Stimulated activated CD8-positive, alpha-beta memory T cell treated with anti-CD3 and anti-CD28 coated beads, Interleukin-2, amount 100 ng/mL, for 48 hours (primary cell): ENCODE measurements at regions not wholly inside any gene's neighbourhood (a gene's known extent, or its start where the extent isn't known, plus 50 kb on each side); places are given as distances from the start of the nearest gene placed in this dataset.

Source experiments
- DNase-seq, 2 donors: peaks; one replicate each; pipeline ENCODE4 v3.0.0-alpha.2; 2020; ENCODE audit warnings: low read depth in 2 of 2

DNA sequence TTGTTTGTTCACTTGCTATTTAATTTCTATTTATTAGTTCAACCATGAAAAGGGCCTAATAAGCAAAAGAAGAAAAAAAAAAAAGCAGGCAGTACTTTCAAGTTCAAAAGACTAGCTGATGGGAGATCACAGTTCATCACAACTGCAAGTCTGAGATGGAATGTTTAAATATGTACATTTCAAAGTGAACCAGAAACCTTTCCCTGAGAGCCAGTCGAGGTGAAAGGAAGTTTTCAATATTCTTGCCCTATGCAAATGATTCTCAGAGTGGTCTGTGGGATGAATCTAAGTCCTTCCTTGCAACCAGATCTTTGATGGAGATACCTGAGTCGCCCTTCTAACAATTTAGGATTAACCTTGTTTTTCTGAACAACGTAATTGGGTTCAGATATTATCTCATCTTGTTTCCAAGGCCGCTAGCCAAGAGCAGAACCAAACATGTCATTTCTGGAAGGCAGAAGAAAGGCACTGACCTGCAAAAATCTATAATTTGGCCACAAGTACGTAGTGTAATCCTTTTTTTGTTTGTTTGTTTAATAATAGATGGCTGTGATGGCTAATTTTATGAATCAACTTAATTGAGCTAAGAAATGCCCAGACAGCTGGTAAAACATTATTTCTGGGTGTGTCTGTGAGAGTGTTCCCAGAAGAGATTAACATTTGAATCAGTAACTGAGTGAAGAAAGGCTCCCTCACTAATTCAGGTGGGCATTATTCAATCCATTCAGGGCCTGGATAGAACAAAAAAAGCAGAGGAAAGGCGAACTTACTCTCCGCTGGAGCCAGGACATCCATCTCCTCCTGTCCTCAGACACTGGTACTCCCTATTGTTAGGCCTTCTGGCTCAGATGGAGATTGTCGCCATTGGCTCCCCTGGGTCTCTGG is 171.1 kb upstream of the TMPO start:
- DNase-seq = no peak

DNA sequence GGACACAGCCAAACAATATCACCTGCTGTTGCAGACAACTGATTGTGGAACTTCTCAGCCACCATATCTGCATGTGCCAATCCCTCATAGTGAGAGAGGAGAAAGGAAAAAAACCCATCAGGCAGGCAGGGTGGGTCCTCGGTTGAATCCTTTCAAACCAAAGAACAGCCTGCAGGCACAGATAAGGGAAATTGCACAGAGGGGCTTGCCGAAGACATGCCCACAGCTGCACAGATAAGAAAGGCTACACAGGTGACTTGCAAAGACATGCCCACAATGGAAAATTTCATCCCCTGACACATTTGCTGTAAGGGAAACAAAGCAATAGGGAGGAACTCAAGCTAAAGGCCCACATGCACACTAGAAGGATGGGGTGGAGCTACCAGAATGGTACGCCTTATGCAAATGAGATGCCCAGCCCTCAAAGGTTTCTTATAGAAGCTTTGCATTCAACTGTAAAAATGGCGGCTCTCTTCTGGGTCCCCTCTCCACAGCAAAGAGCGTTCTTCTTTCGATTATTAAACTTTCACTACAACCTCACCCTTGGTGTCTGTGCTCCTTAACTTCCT is 170.0 kb upstream of the TMPO start:
- DNase-seq = no peak

- DNase-seq = no peak
Observed at GRCh38 chr12:98351089-98351488, 164.3 kb upstream of the TMPO start.

GRCh38 chr12:98351784-98352183 is 163.6 kb upstream of the TMPO start:
- no peak for DNase-seq

DNA sequence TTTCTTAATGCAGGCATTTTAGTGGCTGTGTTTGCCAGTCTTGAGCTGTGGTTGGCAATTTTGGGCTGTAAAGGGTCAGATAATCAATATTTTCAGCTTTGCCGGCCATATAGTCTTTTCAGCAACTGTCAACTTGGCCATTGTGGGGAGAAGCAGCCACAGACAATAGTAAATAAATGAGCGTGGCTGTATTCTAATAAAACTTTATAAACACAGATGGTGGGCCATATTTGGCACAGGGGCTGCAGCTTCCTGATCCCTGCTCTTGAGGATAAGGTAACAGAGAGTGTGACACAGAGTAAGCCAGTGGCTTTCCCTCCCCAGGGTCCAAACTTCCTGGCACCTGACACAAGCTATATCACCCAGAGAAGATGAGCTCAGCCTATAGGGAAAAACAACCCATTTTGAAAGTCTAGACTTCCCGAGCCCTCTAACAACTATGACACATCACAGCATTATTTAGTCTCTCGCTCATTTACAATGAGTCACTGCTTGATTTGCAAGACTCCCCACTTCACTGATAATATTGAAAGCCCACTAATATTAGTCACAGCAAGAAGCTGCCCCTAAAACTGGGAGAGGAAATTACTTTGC is 163.1 kb upstream of the TMPO start:
- no peak for DNase-seq

DNA sequence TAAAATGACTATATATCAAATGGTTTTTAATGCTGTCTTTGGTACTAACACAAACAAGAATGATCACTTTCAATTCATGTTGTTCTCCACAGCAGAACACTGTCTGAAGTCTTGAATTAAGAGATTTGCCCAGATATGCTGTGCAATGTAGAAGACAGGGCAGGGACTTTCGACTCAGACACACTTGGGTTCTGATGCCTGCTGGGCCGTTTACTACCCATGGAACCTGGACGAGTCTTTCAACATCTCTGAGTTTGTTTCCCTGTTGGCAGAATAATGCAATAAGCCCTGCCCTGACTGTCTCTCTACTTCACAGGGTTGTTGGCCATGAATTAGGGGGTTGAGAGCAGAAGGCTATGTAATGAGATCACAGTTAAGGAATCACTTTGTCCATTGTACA is 162.6 kb upstream of the TMPO start:
- DNase-seq = no peak

DNA sequence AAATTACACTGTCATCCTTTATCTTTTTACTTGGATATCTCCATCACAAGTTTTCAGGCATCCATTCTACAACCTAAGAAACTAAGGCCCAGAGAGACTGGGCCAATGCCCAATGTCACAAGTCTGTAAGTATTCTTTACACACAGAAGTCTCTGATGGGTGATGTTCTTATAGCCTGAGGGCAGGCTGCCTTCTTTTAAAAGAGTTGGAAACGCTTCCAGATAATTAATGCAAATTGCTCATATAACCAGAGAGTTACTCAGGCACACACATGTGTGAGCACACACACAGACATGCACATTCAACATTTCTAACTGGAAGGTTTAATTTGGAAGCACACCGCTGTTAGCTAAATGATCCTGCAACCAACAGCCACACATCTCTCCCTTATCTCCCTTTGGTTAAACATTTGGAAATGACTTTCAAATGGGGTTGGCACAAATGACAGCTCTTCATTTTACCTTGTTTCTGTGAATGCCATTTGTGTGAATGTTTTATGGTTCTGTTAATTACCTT is 160.8 kb upstream of the TMPO start:
- no peak for DNase-seq

DNA sequence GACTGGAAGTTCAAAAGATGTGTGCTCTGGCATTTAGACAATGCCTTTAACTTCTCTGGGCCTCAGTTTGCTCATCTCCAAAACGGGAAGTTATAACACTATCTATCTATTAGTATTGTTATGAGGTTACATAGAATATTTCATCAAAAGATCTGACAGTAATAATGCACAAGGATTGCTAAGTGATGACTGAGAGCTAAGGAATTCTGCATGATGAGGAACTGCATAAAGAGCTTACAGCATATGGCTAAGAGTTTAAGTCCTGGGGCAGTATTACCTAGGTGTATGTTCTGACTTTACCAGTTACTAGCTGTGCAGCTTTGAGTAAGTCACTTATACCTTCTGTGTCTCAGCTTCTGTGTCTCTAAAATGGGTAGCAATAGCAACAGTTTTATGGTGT is 160.1 kb upstream of the TMPO start:
- DNase-seq = no peak

GRCh38 chr12:98355933-98356332 is 159.5 kb upstream of the TMPO start:
- DNase-seq = no peak

DNA sequence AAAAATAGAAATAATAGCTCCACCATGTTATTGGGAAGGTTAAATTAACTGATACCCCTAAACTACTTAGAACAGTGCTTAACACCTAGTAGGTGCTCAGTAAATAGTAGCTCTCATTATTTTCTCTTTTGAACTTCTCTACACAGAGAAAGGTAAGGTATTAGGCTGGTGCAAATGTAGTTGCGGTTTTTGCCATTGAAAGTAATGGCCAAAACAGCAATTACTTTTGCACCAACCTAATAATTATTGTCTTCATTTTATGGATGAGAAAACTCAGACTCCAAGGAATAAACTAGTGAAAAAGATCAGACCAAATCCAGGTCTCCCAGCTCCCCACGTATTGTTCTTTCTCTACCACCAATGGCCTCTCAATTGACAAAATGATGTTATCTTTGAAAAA is 157.2 kb upstream of the TMPO start:
- no peak for DNase-seq

DNA sequence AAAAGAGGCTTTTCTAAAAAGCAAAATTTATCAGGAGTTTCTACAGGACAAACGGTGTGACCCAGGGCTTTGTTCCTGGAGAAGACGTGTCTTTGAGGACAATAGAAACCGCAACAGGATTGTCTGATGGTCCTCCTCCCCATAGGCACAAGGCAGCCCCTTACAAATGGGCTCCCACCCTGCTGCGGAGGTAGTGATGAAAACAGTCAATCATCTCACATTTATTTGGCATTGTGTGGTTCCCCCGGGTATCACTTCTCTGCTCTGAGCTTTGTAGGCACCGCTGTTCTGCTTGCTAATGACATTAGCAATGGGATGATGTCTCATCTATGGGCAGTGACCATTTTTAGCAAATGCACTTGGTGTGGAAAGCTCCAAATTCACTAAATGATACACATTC is 155.5 kb upstream of the TMPO start:
- DNase-seq = no peak

- no peak for DNase-seq
Observed at GRCh38 chr12:98360401-98360800, 155.0 kb upstream of the TMPO start.

DNA sequence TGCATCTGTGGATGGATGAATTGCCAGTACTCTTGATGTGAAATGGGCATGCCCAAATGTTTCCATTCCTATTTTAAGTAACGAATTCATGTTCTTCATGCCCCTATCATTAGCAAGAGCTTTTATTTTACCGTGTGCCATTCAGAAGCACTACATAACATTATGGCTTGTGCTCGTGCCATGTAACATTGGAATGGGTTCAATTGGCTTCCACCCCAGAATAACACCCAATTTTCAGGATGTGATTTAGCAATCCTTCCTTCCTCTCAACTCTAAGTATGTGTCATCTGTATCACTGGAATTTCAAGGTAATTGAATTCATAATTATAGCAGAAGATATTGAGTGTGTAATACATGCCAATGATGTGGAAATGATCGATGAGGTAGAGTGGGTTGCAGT is 145.8 kb upstream of the TMPO start:
- DNase-seq = no peak

DNA sequence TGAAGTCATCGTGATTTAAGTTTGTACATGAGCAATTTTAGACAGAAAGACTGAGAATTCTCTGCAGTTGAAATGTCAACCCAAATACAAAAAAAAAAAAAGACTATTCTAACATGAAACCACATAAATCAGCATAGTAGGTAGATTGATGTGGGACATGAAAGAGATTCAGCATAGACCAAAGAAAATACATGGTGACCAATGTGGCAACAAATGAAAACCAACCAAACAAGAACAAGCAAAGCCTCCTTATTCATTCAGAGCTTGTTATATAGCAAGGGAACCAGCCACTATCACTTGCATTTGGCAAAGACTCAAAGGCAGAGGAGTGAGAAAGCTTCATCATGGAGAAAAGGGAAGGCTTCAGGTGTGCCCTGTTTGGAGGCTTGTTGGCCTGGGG is 144.4 kb upstream of the TMPO start:
- DNase-seq = no peak

DNA sequence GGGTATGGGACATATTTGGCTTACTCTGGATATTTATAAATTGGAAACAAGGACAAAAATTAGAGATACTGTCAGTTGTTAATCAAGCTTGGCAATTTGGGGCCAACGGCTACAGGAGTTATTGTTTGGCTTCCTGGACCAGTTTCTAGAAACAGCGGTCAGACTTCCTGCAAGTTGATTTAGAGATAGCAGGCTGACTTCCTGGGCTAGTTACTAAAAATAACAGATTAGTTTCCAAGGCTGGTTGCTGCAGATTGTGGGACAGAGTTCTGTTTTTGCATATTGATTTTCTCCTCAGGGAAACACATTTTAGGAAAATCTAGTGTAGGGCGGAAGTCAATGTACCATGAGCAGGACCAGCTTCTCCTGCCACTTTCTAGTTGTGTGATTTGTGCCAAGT is 144.0 kb upstream of the TMPO start:
- DNase-seq = no peak

DNA sequence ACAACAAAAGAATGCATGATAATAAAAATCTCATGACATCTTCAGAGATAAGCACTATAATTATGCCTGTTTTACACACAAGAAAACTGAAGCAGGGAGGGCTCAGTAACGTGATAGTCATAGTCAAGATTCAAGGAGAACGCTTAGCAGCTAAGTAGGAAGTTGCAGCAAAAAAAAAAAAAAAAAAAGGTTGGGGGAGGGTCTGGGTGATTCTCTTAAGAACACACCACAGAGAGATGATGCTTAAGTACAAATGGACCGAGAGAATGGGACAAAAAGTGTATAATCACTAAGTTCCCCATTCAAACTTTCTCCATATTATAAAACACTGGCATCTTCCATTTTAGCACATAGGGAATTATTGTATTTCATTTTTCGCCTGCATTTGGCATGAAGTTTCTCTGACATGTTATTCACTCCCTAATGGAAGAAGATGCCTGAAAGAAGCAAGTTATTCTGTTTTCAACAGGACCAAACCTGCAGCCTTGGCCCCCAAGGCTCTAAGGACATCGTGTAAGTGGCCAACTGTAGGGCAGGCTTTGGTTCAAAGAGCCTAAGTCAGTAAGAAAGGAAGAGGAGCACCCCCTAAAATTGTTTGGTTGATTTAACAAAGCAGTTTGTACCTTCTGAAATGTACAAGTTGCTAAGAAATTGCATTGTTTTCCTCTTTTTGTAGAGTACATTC is 142.9 kb upstream of the TMPO start:
- DNase-seq = no peak

- no peak for DNase-seq
Observed at GRCh38 chr12:98373025-98373554, 142.3 kb upstream of the TMPO start.

DNA sequence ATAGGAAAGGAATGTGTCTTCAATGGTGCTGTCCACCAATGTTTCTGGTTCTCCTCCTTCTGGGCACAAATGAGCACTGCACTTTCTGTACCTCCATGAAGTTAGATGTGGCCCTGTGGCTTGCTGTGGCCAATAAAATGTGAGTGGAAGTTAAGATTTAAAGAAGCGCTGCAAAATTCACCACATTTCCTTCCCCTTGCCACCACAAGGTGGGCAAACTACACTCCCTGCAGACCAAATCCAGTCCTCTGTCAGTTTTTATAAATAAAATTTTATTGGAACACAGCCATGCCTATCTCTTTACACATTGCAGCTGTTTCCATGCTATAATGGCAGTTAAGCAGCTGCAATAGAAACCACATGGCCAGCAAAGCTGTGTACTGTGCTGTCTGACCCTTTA is 141.4 kb upstream of the TMPO start:
- no peak for DNase-seq

DNA sequence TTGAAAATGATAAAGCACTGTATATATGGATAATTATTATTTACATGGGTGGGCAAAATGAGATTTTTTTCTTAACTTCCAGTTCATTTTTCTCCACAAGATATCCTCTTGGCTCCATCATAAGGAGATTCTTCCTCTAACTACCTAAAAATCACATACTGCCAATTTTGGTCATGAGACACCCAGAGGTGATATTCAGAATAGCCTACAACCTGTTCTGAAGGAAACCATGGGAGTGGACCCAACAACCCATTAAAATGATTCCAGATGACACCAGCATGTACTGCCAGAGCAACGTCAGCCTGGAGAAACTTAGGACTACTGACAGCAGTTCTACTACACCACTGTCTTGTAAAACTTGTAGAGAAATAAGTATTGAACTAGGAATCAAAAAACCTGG is 136.3 kb upstream of the TMPO start:
- DNase-seq = no peak

DNA sequence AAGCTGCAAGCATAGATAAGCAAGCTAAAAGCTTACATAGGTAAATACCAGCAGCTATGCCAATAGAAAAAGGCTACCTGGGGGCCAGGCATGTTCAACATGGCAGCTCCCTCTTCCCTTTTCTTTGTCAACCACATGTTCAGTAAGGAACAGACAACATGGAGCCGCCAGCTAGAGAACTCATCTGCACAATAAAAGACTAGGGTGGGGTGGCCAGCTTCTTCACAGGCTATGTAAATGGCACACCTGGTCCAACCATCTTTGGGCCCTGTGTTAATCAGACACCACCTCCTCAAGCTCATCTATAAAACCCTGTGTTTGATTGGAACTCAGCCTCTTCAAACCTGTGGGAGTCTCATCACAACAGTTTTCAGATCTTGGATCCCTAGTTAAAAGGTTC is 129.7 kb upstream of the TMPO start:
- DNase-seq = no peak

DNA sequence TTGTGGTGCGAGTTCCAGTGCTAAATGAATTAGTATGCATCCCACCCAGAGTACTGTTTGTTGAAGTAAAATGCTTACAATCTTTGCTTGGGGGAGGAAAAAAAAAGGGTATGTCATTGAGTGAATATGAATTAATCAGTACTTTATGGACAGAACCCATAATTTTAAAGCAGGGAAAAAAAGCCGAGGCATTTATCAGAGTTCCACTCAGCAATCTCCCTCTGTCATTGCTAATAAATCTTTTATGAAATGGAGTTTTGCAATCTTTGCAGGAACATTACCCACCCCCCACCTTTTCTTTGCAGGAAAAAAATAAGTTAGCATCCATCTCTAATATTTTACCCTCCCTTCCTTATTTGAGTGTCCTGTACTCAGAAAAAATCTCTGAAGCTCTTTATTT is 127.9 kb upstream of the TMPO start:
- DNase-seq = no peak

GRCh38 chr12:98388126-98388525 is 127.3 kb upstream of the TMPO start:
- no peak for DNase-seq
